ENCODE measurements at regions not wholly inside any gene's neighbourhood (a gene's known extent, or its start where the extent isn't known, plus 50 kb on each side); places are given as distances from the start of the nearest gene placed in this dataset.
A peak's percentile ranks its signal among the peaks of the same experiment; 100 is the strongest.

- DNase-seq (ENCODE audit: low read depth in 6 of 9, low spot score in 9 of 9), result no peak
- Histone ChIP-seq H3K27me3 (ENCODE audit: control insufficient read depth in 2 of 2, insufficient read depth in 1 of 2, low read length in 1 of 2) (peaks cover 0 to 3% of the 10 kb centered on the region in 2 donors), H3K4me3 (ENCODE audit: low read length in 2 of 2) (no peak overlapping the region), H3K36me3 (ENCODE audit: control insufficient read depth in 2 of 2, insufficient read depth in 2 of 2, low read length in 1 of 2) (no peaks in the 10 kb centered on the region), H3K9me3 (ENCODE audit: control insufficient read depth in 2 of 2, insufficient read depth in 1 of 2, low read length in 1 of 2) (peaks cover 2 to 19% of the 10 kb centered on the region in 2 donors), H3K4me1 (ENCODE audit: control insufficient read depth in 2 of 2, insufficient read depth in 2 of 2, low read length in 2 of 2) (peaks cover 17 to 46% of the 10 kb centered on the region in 2 donors), H3K27ac (ENCODE audit: low read depth in 1 of 2, low read length in 1 of 2) (no peak overlapping the region)
- 92% methylated on average over 5 of the region's 5 CpGs for WGBS
Measured at GRCh38 chr15:70508561-70509281, 254.6 kb downstream of the UACA start.

GRCh38 chr15:70507772-70508371 is 255.5 kb downstream of the UACA start:
- Histone ChIP-seq H3K4me3 (ENCODE audit: low read length in 2 of 2) (no peak overlapping the region), H3K27me3 (ENCODE audit: control insufficient read depth in 2 of 2, insufficient read depth in 1 of 2, low read length in 1 of 2) (peaks cover 0 to 3% of the 10 kb centered on the region in 2 donors), H3K4me1 (ENCODE audit: control insufficient read depth in 2 of 2, insufficient read depth in 2 of 2, low read length in 2 of 2) (peaks cover 19 to 52% of the 10 kb centered on the region in 2 donors), H3K9me3 (ENCODE audit: control insufficient read depth in 2 of 2, insufficient read depth in 1 of 2, low read length in 1 of 2) (peaks cover 2 to 19% of the 10 kb centered on the region in 2 donors), H3K36me3 (ENCODE audit: control insufficient read depth in 2 of 2, insufficient read depth in 2 of 2, low read length in 1 of 2) (no peaks in the 10 kb centered on the region), H3K27ac (ENCODE audit: low read depth in 1 of 2, low read length in 1 of 2) (no peak overlapping the region)
- WGBS, result 89% methylated on average over 1 of the region's 1 CpG
- DNase-seq (ENCODE audit: low read depth in 6 of 9, low spot score in 9 of 9), result peak in 1 of 9 donors; percentile 59

- peaks cover 19 to 61% of the 10 kb centered on the region in 2 donors for H3K4me1 ChIP-seq (ENCODE audit: control insufficient read depth in 2 of 2, insufficient read depth in 2 of 2, low read length in 2 of 2)
- no peak overlapping the region for H3K4me3 ChIP-seq (ENCODE audit: low read length in 2 of 2)
- DNase-seq (ENCODE audit: low read depth in 6 of 9, low spot score in 9 of 9), result no peak
Measured at GRCh38 chr15:70505936-70506912, 257.1 kb downstream of the UACA start.

GRCh38 chr15:70505411-70505919 is 257.9 kb downstream of the UACA start:
- DNase-seq (ENCODE audit: low read depth in 6 of 9, low spot score in 9 of 9), result no peak
- H3K27ac ChIP-seq (ENCODE audit: low read depth in 1 of 2, low read length in 1 of 2), result no peak overlapping the region
- 49% methylated on average over 3 of the region's 3 CpGs for WGBS
- peaks cover 2 to 19% of the 10 kb centered on the region in 2 donors for H3K9me3 ChIP-seq (ENCODE audit: control insufficient read depth in 2 of 2, insufficient read depth in 1 of 2, low read length in 1 of 2)
- no peaks in the 10 kb centered on the region for H3K36me3 ChIP-seq (ENCODE audit: control insufficient read depth in 2 of 2, insufficient read depth in 2 of 2, low read length in 1 of 2)
- H3K4me1 ChIP-seq (ENCODE audit: control insufficient read depth in 2 of 2, insufficient read depth in 2 of 2, low read length in 2 of 2), result peaks cover 19 to 64% of the 10 kb centered on the region in 2 donors
- H3K27me3 ChIP-seq (ENCODE audit: control insufficient read depth in 2 of 2, insufficient read depth in 1 of 2, low read length in 1 of 2), result peaks cover 0 to 3% of the 10 kb centered on the region in 2 donors
- no peak overlapping the region for H3K4me3 ChIP-seq (ENCODE audit: low read length in 2 of 2)

More at GRCh38 chr15:70505936-70506912, 257.1 kb downstream of the UACA start:
- WGBS, result 96% methylated on average over 5 of the region's 5 CpGs
- H3K36me3 ChIP-seq (ENCODE audit: control insufficient read depth in 2 of 2, insufficient read depth in 2 of 2, low read length in 1 of 2), result no peaks in the 10 kb centered on the region
- H3K27ac ChIP-seq (ENCODE audit: low read depth in 1 of 2, low read length in 1 of 2), result no peak overlapping the region
- peaks cover 0 to 3% of the 10 kb centered on the region in 2 donors for H3K27me3 ChIP-seq (ENCODE audit: control insufficient read depth in 2 of 2, insufficient read depth in 1 of 2, low read length in 1 of 2)
- H3K9me3 ChIP-seq (ENCODE audit: control insufficient read depth in 2 of 2, insufficient read depth in 1 of 2, low read length in 1 of 2), result peaks cover 2 to 19% of the 10 kb centered on the region in 2 donors

GRCh38 chr15:70504988-70505387 is 258.4 kb downstream of the UACA start:
- no peak for DNase-seq (ENCODE audit: low read depth in 6 of 9, low spot score in 9 of 9)
- Histone ChIP-seq H3K4me1 (ENCODE audit: control insufficient read depth in 2 of 2, insufficient read depth in 2 of 2, low read length in 2 of 2) (peaks cover 19 to 69% of the 10 kb centered on the region in 2 donors), H3K36me3 (ENCODE audit: control insufficient read depth in 2 of 2, insufficient read depth in 2 of 2, low read length in 1 of 2) (no peaks in the 10 kb centered on the region), H3K9me3 (ENCODE audit: control insufficient read depth in 2 of 2, insufficient read depth in 1 of 2, low read length in 1 of 2) (peaks cover 2 to 16% of the 10 kb centered on the region in 2 donors), H3K27ac (ENCODE audit: low read depth in 1 of 2, low read length in 1 of 2) (no peak overlapping the region), H3K4me3 (ENCODE audit: low read length in 2 of 2) (no peak overlapping the region), H3K27me3 (ENCODE audit: control insufficient read depth in 2 of 2, insufficient read depth in 1 of 2, low read length in 1 of 2) (peaks cover 0 to 6% of the 10 kb centered on the region in 2 donors)
- WGBS, result 32% methylated on average over 12 of the region's 12 CpGs

DNA sequence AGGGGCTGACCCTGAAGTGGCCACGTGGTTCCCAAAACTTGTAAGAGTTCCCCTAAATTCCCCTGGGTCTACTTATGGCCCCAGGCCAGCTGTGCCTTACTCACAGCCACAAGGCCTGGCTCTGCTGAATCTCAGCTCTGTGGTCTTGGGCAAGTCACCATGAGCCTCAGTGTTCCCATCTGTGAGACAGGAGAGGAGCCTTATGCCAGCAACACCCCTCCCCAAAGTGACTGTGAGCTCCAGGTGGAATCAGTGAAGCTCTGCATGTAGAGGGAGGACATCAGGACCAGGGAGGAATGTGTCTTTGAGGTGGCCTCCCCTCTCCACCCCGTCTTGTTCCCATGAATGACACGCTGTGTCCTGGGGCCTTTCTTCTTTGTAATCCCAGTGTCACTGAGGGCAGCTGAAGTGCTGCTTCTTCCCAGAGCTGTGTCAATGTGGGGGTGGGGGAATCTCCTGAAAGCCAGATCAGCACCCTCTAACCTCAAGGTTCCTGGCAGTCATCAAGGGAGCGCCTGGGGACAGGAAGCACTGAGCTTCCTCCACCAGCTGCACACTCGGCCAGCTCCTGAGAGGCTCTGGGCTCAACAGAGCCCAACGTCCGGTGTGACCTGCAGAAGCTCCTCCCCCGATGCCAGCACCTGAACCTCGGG is 258.9 kb downstream of the UACA start:
- DNase-seq (ENCODE audit: low read depth in 6 of 9, low spot score in 9 of 9), result peak in 1 of 9 donors; percentile 61
- no peaks in the 10 kb centered on the region for H3K36me3 ChIP-seq (ENCODE audit: control insufficient read depth in 2 of 2, insufficient read depth in 2 of 2, low read length in 1 of 2)
- no peak overlapping the region for H3K4me3 ChIP-seq (ENCODE audit: low read length in 2 of 2)
- WGBS, result 5% methylated on average over 9 of the region's 9 CpGs
- H3K4me1 ChIP-seq (ENCODE audit: control insufficient read depth in 2 of 2, insufficient read depth in 2 of 2, low read length in 2 of 2), result peaks cover 19 to 71% of the 10 kb centered on the region in 2 donors
- H3K27ac ChIP-seq (ENCODE audit: low read depth in 1 of 2, low read length in 1 of 2), result peak overlapping the region in 1 of 2 donors; percentile 3
- peaks cover 0 to 11% of the 10 kb centered on the region in 2 donors for H3K9me3 ChIP-seq (ENCODE audit: control insufficient read depth in 2 of 2, insufficient read depth in 1 of 2, low read length in 1 of 2)
- peaks cover 0 to 10% of the 10 kb centered on the region in 2 donors for H3K27me3 ChIP-seq (ENCODE audit: control insufficient read depth in 2 of 2, insufficient read depth in 1 of 2, low read length in 1 of 2)

DNA sequence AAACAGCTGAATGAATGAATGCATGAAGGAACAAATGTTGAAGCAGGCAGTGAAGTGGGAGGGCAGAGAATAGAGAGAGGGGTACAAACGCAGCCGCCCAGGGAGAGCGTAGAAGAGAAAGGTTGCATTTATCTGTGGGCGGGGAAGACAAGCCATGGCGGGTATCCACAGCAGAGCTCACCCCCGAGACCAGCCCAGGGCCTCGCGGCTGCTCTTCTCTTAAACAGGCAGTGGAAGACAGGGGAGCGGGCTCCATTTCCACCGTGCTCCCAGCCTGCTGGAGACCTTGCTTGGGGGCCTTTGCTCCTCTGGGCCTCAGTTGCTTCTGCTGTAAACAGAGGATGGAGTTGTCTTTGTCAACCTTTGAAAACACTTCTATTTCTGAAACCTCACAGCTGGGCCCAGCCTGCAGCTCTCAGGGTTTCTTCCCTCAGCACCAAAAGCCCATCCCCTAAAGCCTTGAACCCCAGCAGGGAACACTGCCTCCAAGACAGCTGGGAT is 259.5 kb downstream of the UACA start:
- Histone ChIP-seq H3K27me3 (ENCODE audit: control insufficient read depth in 2 of 2, insufficient read depth in 1 of 2, low read length in 1 of 2) (peaks cover 0 to 15% of the 10 kb centered on the region in 2 donors), H3K4me1 (ENCODE audit: control insufficient read depth in 2 of 2, insufficient read depth in 2 of 2, low read length in 2 of 2) (peaks cover 19 to 66% of the 10 kb centered on the region in 2 donors), H3K27ac (ENCODE audit: low read depth in 1 of 2, low read length in 1 of 2) (no peak overlapping the region), H3K9me3 (ENCODE audit: control insufficient read depth in 2 of 2, insufficient read depth in 1 of 2, low read length in 1 of 2) (peaks cover 0 to 8% of the 10 kb centered on the region in 2 donors), H3K36me3 (ENCODE audit: control insufficient read depth in 2 of 2, insufficient read depth in 2 of 2, low read length in 1 of 2) (no peaks in the 10 kb centered on the region), H3K4me3 (ENCODE audit: low read length in 2 of 2) (no peak overlapping the region)
- DNase-seq (ENCODE audit: low read depth in 6 of 9, low spot score in 9 of 9), result peak in 1 of 9 donors; percentile 35
- 80% methylated on average over 10 of the region's 10 CpGs for WGBS

GRCh38 chr15:70503073-70503745 is 260.1 kb downstream of the UACA start:
- peaks cover 0 to 15% of the 10 kb centered on the region in 2 donors for H3K27me3 ChIP-seq (ENCODE audit: control insufficient read depth in 2 of 2, insufficient read depth in 1 of 2, low read length in 1 of 2)
- peaks cover 0 to 8% of the 10 kb centered on the region in 2 donors for H3K9me3 ChIP-seq (ENCODE audit: control insufficient read depth in 2 of 2, insufficient read depth in 1 of 2, low read length in 1 of 2)
- H3K36me3 ChIP-seq (ENCODE audit: control insufficient read depth in 2 of 2, insufficient read depth in 2 of 2, low read length in 1 of 2), result no peaks in the 10 kb centered on the region
- H3K4me3 ChIP-seq (ENCODE audit: low read length in 2 of 2), result no peak overlapping the region
- 93% methylated on average over 8 of the region's 8 CpGs for WGBS
- no peak for DNase-seq (ENCODE audit: low read depth in 6 of 9, low spot score in 9 of 9)
- no peak overlapping the region for H3K27ac ChIP-seq (ENCODE audit: low read depth in 1 of 2, low read length in 1 of 2)
- peaks cover 17 to 62% of the 10 kb centered on the region in 2 donors for H3K4me1 ChIP-seq (ENCODE audit: control insufficient read depth in 2 of 2, insufficient read depth in 2 of 2, low read length in 2 of 2)

Measured in thymus (tissue), 11 donors.